CD4-positive, CD25-positive, alpha-beta regulatory T cell (primary cell): ENCODE measurements at regions not wholly inside any gene's neighbourhood (a gene's known extent, or its start where the extent isn't known, plus 50 kb on each side); places are given as distances from the start of the nearest gene placed in this dataset.

ENCODE experiments used
- ATAC-seq, 2 donors: fragments of 150-1000 bp; cut with Tn5 transposase; one replicate each; pipeline ENCODE4 v1.10.0; 2021; ENCODE audit warnings: low read depth in 2 of 2, moderate number of reproducible peaks in 2 of 2, moderate library complexity in 1 of 2
- DNase-seq, 3 donors: peaks; one replicate each; pipeline versions ENCODE4 v3.0.0 to v3.0.0-alpha.2; 2012 to 2022; ENCODE audit warnings: mixed read lengths in 1 of 3
- H3K27ac ChIP-seq: one replicate; pipeline ENCODE4 v1.7.0; 2013; ENCODE audit warnings: mild to moderate bottlenecking, low read length; ENCODE audit not compliant: insufficient read depth, poor library complexity, severe bottlenecking
- H3K27me3 ChIP-seq: one replicate; pipeline ENCODE4 v1.7.0; 2013; ENCODE audit warnings: low read length; ENCODE audit not compliant: control insufficient read depth, insufficient read depth
- H3K36me3 ChIP-seq: one replicate; pipeline ENCODE4 v1.7.0; 2013; ENCODE audit warnings: mild to moderate bottlenecking, low read length, moderate library complexity; ENCODE audit not compliant: control insufficient read depth, insufficient read depth
- H3K4me1 ChIP-seq: 2 replicates; pipeline ENCODE4 v1.7.0; 2013; ENCODE audit warnings: mild to moderate bottlenecking, low read length; ENCODE audit not compliant: insufficient read depth, control insufficient read depth, poor library complexity, severe bottlenecking
- H3K4me3 ChIP-seq: one replicate; pipeline ENCODE4 v1.7.0; 2013; ENCODE audit warnings: low read depth, mild to moderate bottlenecking, low read length, moderate library complexity
- H3K9me3 ChIP-seq, 2 experiments: 1 replicate in 1 of 2; 2 replicates in 1 of 2; pipeline ENCODE4 v1.7.0; 2013; ENCODE audit warnings: low read length in 2 of 2, mild to moderate bottlenecking in 1 of 2, moderate library complexity in 1 of 2; ENCODE audit not compliant: control insufficient read depth in 2 of 2
- H3K27ac Mint-ChIP-seq, 3 donors: one replicate each; pipeline ENCODE4 v1.8.0; 2020 to 2022; ENCODE audit warnings: mild to moderate bottlenecking in 3 of 3, mixed read lengths in 3 of 3, moderate library complexity in 2 of 3
- H3K27me3 Mint-ChIP-seq: one replicate; pipeline ENCODE4 v1.8.0; 2022; ENCODE audit warnings: mild to moderate bottlenecking, mixed read lengths
- H3K36me3 Mint-ChIP-seq: one replicate; pipeline ENCODE4 v1.8.0; 2020; ENCODE audit warnings: mixed read lengths
- H3K4me1 Mint-ChIP-seq, 4 donors: one replicate each; pipeline ENCODE4 v1.8.0; 2020 to 2022; ENCODE audit warnings: mixed read lengths in 4 of 4, mild to moderate bottlenecking in 1 of 4
- H3K4me3 Mint-ChIP-seq, 4 donors: one replicate each; pipeline ENCODE4 v1.8.0; 2020 to 2022; ENCODE audit warnings: mild to moderate bottlenecking in 4 of 4, mixed read lengths in 4 of 4, moderate library complexity in 3 of 4
- H3K9me3 Mint-ChIP-seq, 7 donors: one replicate each; pipeline ENCODE4 v1.8.0; 2020 to 2022; ENCODE audit warnings: mixed read lengths in 7 of 7, mild to moderate bottlenecking in 3 of 7, moderate library complexity in 2 of 7

DNA sequence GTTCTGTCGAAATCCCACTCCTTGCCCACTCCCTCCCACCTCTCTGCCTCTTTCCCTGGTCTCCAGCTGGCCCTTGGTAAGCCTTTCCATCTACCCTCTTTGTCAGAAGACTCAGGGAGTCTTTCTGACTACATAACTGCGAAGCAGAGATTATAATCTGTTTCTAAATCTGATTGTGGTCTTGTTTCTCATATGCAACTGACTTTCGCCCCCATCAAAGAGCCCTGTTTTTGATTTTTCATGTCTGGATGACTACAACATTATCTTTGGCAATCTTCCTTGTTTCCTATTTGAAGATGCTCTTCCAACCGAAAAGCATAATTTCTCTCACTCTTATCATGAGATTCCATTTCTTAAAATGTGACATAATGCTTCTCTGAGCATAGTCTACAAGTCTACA is 218.2 kb upstream of the ADAMTSL1 start:
- ATAC-seq (no peak), DNase-seq (no peak)
- Mint-ChIP-seq H3K27ac (no peak overlapping the region), H3K36me3 (no peaks in the 10 kb centered on the region), H3K4me1 (peaks cover 0 to 2% (median 0%) of the 10 kb centered on the region in 4 donors), H3K9me3 (no peaks in the 10 kb centered on the region), H3K4me3 (no peak overlapping the region), H3K27me3 (no peaks in the 10 kb centered on the region)
- H3K27me3 ChIP-seq, result peaks cover 4% of the 10 kb centered on the region
- no peak overlapping the region for H3K4me3 ChIP-seq
- H3K36me3 ChIP-seq, result no peaks in the 10 kb centered on the region
- H3K4me1 ChIP-seq, result no peaks in the 10 kb centered on the region
- no peak overlapping the region for H3K27ac ChIP-seq
- H3K9me3 ChIP-seq, result no peaks in the 10 kb centered on the region

DNA sequence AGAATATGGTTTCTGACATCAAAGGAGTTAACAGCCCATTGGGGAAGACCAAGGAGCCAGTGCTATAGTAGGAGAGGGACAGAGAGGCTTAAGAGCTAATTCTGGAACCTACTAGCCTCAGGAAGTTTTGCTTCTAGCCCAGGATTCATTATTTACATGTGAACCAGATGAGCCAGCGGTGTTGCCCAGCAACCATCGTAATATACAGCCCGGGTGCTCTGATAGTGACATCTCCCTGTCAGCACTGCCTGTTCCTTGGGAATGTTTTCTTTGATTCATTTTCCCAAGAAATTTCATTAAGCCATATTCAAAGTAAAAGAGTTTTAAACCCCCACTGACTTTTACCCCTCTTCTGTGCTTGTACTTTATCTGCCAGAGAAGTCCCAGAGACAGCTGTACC is 217.4 kb upstream of the ADAMTSL1 start:
- H3K9me3 Mint-ChIP-seq, result no peaks in the 10 kb centered on the region
- Histone ChIP-seq H3K9me3 (no peaks in the 10 kb centered on the region), H3K4me1 (no peaks in the 10 kb centered on the region), H3K4me3 (no peak overlapping the region), H3K36me3 (no peaks in the 10 kb centered on the region), H3K27ac (no peak overlapping the region), H3K27me3 (peaks cover 4% of the 10 kb centered on the region)
- no peak for ATAC-seq
- DNase-seq, result no peak
- peaks cover 0 to 2% (median 0%) of the 10 kb centered on the region in 4 donors for H3K4me1 Mint-ChIP-seq
- no peaks in the 10 kb centered on the region for H3K27me3 Mint-ChIP-seq
- no peak overlapping the region for H3K4me3 Mint-ChIP-seq
- no peaks in the 10 kb centered on the region for H3K36me3 Mint-ChIP-seq
- no peak overlapping the region for H3K27ac Mint-ChIP-seq

DNA sequence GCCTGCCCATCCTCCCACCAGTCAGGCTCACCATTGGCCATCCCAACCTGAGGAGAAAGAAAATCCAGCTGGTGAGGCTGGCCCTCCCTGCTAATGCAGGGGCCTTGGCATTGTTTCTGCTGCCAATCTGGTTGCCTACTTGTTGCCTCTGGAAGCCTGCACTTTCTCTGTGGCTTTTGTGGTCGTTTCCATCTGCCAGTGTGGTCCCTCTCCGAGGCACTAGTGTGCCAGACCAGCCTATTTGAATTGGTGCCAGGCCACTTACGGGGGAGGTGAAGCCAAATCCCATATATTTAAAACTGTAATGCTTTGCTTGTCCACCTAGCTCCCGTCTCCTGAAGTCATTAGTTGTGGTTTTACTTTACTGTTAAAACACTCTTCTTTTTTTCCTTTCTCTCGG is 213.4 kb upstream of the ADAMTSL1 start:
- Histone ChIP-seq H3K36me3 (no peaks in the 10 kb centered on the region), H3K4me3 (no peak overlapping the region), H3K27ac (no peak overlapping the region), H3K27me3 (peaks cover 4% of the 10 kb centered on the region), H3K4me1 (no peaks in the 10 kb centered on the region), H3K9me3 (no peaks in the 10 kb centered on the region)
- Mint-ChIP-seq H3K9me3 (no peaks in the 10 kb centered on the region), H3K4me1 (no peaks in the 10 kb centered on the region), H3K27ac (no peak overlapping the region), H3K4me3 (no peak overlapping the region), H3K27me3 (no peaks in the 10 kb centered on the region), H3K36me3 (no peaks in the 10 kb centered on the region)
- DNase-seq (no peak), ATAC-seq (no peak)

DNA sequence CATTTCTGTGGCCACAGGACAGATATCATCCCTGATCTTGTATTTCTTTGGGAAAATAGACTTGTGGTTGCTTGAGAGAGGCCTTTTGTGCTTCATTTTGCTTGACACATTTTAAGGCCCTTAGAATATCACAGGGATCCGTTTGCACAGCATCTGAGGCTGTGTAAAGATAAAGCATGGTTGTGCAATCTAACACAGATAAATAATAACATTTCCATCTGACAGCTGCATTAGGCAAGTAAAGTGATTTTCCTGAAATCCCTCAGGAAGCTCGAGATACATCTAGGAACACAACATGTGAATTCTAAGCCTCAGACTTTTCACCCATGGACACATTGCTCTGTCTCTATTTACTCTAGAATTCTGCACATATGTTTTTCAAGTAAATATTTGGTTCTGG is 212.8 kb upstream of the ADAMTSL1 start:
- no peak for DNase-seq
- Mint-ChIP-seq H3K27me3 (no peaks in the 10 kb centered on the region), H3K36me3 (no peaks in the 10 kb centered on the region), H3K9me3 (no peaks in the 10 kb centered on the region), H3K4me3 (no peak overlapping the region), H3K27ac (no peak overlapping the region), H3K4me1 (no peaks in the 10 kb centered on the region)
- Histone ChIP-seq H3K27ac (no peak overlapping the region), H3K4me3 (no peak overlapping the region), H3K9me3 (no peaks in the 10 kb centered on the region), H3K27me3 (peaks cover 3% of the 10 kb centered on the region), H3K4me1 (no peaks in the 10 kb centered on the region), H3K36me3 (no peaks in the 10 kb centered on the region)
- no peak for ATAC-seq

DNA sequence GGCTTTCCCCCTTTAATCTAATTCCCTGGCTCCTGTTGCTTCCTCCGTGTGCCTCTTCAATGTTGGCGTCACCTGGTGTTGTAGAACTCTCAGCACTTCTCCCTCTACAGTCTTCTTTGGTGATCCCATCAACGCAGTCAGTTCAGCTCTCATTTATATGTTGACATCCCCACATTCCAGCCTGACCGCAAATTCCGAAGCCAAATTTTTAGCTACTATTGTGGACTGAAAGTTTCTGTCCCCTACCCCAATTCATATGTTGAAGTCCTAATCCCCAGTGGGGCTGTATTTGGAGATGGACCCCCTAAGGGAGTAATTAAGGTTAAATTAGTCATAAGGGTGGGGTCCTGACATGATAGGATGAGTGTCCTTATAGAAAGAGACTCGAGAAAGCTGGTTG is 210.6 kb upstream of the ADAMTSL1 start:
- DNase-seq, result no peak
- Mint-ChIP-seq H3K36me3 (no peaks in the 10 kb centered on the region), H3K9me3 (no peaks in the 10 kb centered on the region), H3K27ac (no peak overlapping the region), H3K27me3 (no peaks in the 10 kb centered on the region), H3K4me1 (no peaks in the 10 kb centered on the region), H3K4me3 (no peak overlapping the region)
- H3K9me3 ChIP-seq, result no peaks in the 10 kb centered on the region
- no peak for ATAC-seq
- no peaks in the 10 kb centered on the region for H3K36me3 ChIP-seq
- H3K27me3 ChIP-seq, result no peaks in the 10 kb centered on the region
- H3K4me1 ChIP-seq, result no peaks in the 10 kb centered on the region
- H3K27ac ChIP-seq, result no peak overlapping the region
- no peak overlapping the region for H3K4me3 ChIP-seq

DNA sequence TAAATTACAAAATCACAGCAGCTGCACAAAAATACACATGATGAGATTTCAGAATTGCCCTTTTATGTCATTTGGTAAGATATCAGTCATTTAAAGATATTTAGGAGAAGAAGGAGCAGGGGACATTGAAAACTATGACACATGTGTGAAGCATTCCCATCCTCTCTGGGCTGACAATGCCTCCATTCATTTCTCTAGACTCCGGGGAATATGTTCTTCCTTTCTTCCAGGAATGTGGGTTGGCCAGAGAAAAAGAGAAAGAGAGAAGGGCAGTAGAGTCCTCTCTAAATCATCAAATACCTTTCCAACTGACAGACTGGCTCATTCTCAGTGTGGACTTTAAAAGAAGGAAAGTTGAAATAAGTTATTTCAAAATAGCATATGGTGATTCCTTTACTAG is 205.6 kb upstream of the ADAMTSL1 start:
- H3K36me3 ChIP-seq, result no peaks in the 10 kb centered on the region
- H3K4me3 Mint-ChIP-seq, result no peak overlapping the region
- H3K9me3 Mint-ChIP-seq, result peaks cover 0 to 8% (median 4%) of the 10 kb centered on the region in 7 donors
- DNase-seq (no peak), ATAC-seq (no peak)
- H3K36me3 Mint-ChIP-seq, result no peaks in the 10 kb centered on the region
- H3K4me1 ChIP-seq, result no peaks in the 10 kb centered on the region
- no peak overlapping the region for H3K27ac Mint-ChIP-seq
- no peaks in the 10 kb centered on the region for H3K27me3 ChIP-seq
- no peak overlapping the region for H3K27ac ChIP-seq
- no peak overlapping the region for H3K4me3 ChIP-seq
- H3K9me3 ChIP-seq, result peaks cover 0 to 3% of the 10 kb centered on the region in 2 experiments
- no peaks in the 10 kb centered on the region for H3K27me3 Mint-ChIP-seq
- H3K4me1 Mint-ChIP-seq, result no peaks in the 10 kb centered on the region

DNA sequence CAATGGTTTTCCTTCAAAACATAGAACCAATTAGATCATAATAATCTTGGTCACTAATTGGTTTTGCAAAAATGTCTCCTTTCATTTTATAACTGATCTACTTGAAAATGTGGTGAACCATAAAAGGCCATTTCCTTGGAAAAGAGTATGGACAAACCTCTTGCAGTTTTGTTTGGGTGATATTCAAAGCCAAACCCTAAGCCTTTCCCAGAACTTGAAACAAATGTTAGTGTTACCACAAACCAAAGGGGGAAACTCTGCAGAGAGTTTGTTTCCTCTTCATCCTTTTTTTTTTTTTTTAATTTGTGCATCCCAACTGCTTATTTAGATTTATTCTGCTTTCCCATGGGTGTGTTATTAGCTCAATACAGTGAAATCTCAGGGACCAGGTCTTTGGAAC is 204.4 kb upstream of the ADAMTSL1 start:
- H3K9me3 Mint-ChIP-seq, result peaks cover 0 to 13% (median 6%) of the 10 kb centered on the region in 7 donors

DNA sequence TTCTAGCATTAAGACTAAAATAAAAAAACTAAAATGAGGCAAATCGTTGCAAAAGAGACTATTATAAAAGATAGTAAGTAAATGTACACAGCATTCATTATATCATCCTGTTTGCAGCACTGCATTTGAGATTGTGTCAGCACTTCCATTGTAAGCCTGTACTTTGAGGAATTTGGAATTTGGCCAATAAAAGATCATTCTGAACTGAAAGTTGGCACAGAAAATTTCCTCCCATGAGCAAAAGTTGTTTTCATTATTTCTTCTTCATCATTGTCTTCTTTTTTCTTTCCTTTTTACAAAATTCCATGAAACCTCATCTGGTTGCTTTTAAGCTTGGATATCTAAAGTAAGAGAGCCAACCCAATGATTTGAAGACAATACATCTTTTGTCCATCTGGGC is 199.3 kb upstream of the ADAMTSL1 start:
- no peak overlapping the region for H3K4me3 ChIP-seq
- no peak overlapping the region for H3K27ac Mint-ChIP-seq
- H3K4me1 Mint-ChIP-seq, result no peaks in the 10 kb centered on the region
- H3K9me3 ChIP-seq, result peaks cover 0 to 3% of the 10 kb centered on the region in 2 experiments
- no peaks in the 10 kb centered on the region for H3K27me3 ChIP-seq
- no peaks in the 10 kb centered on the region for H3K4me1 ChIP-seq
- no peak for ATAC-seq
- H3K4me3 Mint-ChIP-seq, result no peak overlapping the region
- no peaks in the 10 kb centered on the region for H3K36me3 Mint-ChIP-seq
- no peak overlapping the region for H3K27ac ChIP-seq
- H3K36me3 ChIP-seq, result no peaks in the 10 kb centered on the region
- no peak for DNase-seq
- H3K27me3 Mint-ChIP-seq, result no peaks in the 10 kb centered on the region
- H3K9me3 Mint-ChIP-seq, result peaks cover 4 to 30% (median 8%) of the 10 kb centered on the region in 7 donors

More for the DNA sequence above, 204.4 kb upstream of the ADAMTSL1 start:
- no peak for DNase-seq
- ATAC-seq, result no peak
- Histone ChIP-seq H3K4me3 (no peak overlapping the region), H3K27me3 (no peaks in the 10 kb centered on the region), H3K9me3 (peaks cover 0 to 3% of the 10 kb centered on the region in 2 experiments), H3K4me1 (no peaks in the 10 kb centered on the region), H3K36me3 (no peaks in the 10 kb centered on the region), H3K27ac (no peak overlapping the region)
- H3K4me1 Mint-ChIP-seq, result no peaks in the 10 kb centered on the region
- H3K27me3 Mint-ChIP-seq, result no peaks in the 10 kb centered on the region
- no peaks in the 10 kb centered on the region for H3K36me3 Mint-ChIP-seq
- H3K4me3 Mint-ChIP-seq, result no peak overlapping the region
- no peak overlapping the region for H3K27ac Mint-ChIP-seq
